H1 (cell line): ENCODE measurements at regions not wholly inside any gene's neighbourhood (a gene's known extent, or its start where the extent isn't known, plus 50 kb on each side); places are given as distances from the start of the nearest gene placed in this dataset.

ENCODE experiments used
- HDAC2 ChIP-seq, 2 experiments: fragments of 300-600 bp in 1 of 2; sonication (generic) in 1 of 2; IDR thresholded peaks; 2 replicates each; pipeline ENCODE4 v1.6.1; 2011 to 2012; ENCODE audit warnings: low read depth in 2 of 2, low read length in 2 of 2, mild to moderate bottlenecking in 2 of 2, moderate library complexity in 2 of 2, borderline replicate concordance in 1 of 2, inconsistent platforms in 1 of 2
- TF ChIP-seq, protein P1 (sequence below): IDR thresholded peaks from 2 replicates; pipeline ENCODE4 v1.6.1; 2012; ENCODE audit warnings: low read length, inconsistent platforms

DNA sequence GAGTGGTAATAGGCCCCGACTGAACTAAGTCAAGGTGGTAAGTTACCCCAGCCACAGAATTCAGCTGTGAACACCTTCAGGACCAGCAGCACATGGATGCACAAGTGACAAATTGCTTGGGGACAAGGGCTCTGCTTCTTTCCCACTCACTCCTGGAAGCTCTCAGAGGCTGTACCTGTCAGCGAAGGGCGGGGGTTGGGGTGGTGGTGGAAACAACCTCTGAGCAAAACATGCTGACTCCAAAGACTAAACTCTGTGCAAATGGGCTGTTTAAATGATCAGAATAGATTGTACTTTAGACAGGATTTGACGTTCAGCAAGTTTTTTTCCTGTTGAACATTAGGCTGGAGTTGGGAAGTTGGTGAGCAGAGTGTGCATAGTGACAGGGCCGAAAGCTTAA is 544.5 kb upstream of the ZNF608 start (continued):
- TF ChIP-seq, protein P1, sequence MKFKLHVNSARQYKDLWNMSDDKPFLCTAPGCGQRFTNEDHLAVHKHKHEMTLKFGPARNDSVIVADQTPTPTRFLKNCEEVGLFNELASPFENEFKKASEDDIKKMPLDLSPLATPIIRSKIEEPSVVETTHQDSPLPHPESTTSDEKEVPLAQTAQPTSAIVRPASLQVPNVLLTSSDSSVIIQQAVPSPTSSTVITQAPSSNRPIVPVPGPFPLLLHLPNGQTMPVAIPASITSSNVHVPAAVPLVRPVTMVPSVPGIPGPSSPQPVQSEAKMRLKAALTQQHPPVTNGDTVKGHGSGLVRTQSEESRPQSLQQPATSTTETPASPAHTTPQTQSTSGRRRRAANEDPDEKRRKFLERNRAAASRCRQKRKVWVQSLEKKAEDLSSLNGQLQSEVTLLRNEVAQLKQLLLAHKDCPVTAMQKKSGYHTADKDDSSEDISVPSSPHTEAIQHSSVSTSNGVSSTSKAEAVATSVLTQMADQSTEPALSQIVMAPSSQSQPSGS = no peak
- no peak for TF ChIP-seq HDAC2 (IDR thresholded peaks at IDR 0.05; ENCODE audit: borderline replicate concordance in 1 of 2, low read depth in 2 of 2, low read length in 2 of 2)
